HG02763 (cell line): ENCODE measurements at regions not wholly inside any gene's neighbourhood (a gene's known extent, or its start where the extent isn't known, plus 50 kb on each side); places are given as distances from the start of the nearest gene placed in this dataset.

Experiments used
- ATAC-seq: cut with Tn5 transposase; IDR thresholded peaks from one replicate; pipeline ENCODE4 v1.9.1; 2021; ENCODE audit warnings: mild to moderate bottlenecking, moderate library complexity; ENCODE audit not compliant: unreplicated experiment

- no peak for ATAC-seq
Measured at GRCh38 chr2:15858466-15858865, 81.9 kb upstream of the MYCN start.

DNA sequence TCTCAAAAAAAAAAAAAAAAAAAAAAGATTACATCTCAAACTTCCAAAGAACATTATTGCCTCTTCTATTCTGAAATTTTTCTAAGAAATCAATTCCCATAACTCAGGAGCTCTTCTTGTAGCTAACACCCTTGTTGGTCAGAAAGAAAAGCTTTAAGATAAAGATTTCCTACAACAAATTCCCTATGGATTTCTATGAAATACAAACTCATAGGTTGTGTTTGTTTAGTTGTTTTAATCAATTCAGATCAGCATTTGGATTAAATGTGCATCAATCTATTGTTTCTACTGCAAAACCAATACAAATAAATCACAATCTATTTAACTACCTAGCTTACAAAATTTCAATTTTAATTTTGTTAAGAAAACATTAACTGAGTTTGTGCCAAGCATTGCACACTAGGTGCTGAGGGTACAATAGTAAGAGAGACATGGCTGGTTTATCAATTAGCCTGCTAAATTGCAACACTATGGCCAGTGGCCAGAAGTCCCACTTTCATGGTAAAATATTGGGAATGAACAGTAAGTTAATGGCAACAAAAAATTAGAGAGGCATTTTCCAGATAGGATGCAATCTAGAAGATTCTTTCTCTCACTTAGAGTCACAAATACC lies 80.2 kb upstream of the MYCN start:
- ATAC-seq: no peak

GRCh38 chr2:15860760-15861159 lies 79.6 kb upstream of the MYCN start:
- ATAC-seq: no peak

GRCh38 chr2:15861172-15861822 lies 79.1 kb upstream of the MYCN start:
- no peak for ATAC-seq

DNA sequence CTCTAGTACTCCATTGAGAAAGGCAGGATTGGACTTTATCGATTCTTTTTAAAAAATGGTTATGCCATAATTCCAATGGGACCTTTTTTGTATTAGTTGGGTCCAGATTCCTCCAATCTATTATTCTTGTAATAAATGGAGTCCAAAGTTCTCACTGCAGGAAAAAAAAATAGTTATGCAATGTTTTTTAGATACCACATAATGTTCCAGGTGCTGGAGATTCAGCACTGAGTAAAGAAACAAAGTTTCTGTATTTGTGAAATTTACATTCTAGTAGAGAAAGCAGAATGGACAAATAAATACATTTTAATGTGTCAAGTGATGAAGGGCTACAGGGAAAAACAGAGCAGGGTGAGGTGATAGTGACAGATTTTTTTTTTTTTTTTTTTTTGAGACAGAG lies 78.5 kb upstream of the MYCN start:
- ATAC-seq: no peak

DNA sequence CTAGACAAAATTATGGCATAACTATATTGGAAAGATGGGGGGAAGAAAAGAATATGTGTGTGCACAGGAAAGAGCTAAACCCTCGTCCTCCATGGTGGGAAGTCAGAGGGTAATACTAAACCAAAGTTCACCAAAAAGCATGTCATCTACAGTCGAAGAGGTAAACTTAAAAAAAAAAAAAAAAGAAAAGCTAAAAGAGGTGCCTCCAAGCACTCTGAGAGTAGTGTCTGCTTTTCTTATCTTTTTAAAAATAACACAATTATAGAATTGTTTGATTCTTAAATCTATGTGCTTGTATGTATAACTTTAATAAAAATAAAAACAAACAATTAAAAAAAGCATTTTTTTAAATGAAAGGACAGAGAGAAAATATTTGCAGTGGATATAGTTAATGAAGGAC lies 77.3 kb upstream of the MYCN start:
- ATAC-seq: no peak

GRCh38 chr2:15863494-15864175 lies 76.7 kb upstream of the MYCN start:
- no peak for ATAC-seq

GRCh38 chr2:15864176-15864769 lies 76.1 kb upstream of the MYCN start:
- ATAC-seq: no peak

- no peak for ATAC-seq
Measured at GRCh38 chr2:15865923-15866322, 74.4 kb upstream of the MYCN start.

DNA sequence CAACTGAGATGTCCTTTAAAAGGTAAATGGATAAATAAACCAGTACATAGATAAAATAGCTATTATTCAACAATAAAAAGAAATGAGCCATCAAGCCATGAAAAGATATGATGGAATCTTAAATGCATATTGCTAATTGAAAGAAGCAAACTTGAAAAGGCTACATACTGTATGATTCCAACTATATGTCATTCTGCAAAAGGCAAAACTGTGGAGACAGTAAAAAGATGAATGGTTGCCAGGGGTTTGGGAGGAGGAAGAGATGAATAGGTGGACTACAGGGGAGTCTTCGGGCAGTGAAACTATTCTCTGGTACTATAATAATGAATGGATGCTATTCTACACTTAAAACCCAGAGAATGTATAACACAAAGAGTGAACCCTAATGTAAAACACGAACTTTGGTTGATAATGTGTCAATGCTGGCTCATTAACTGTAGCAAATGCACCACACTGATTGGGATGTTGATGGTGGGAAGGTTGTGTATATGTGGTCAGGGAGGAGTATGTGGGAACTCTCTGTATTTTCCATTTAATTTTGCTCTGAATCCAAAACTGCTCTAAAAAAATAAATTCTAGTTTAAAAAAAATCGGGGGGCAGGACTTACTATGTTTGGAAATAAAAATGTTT lies 73.7 kb upstream of the MYCN start:
- no peak for ATAC-seq

DNA sequence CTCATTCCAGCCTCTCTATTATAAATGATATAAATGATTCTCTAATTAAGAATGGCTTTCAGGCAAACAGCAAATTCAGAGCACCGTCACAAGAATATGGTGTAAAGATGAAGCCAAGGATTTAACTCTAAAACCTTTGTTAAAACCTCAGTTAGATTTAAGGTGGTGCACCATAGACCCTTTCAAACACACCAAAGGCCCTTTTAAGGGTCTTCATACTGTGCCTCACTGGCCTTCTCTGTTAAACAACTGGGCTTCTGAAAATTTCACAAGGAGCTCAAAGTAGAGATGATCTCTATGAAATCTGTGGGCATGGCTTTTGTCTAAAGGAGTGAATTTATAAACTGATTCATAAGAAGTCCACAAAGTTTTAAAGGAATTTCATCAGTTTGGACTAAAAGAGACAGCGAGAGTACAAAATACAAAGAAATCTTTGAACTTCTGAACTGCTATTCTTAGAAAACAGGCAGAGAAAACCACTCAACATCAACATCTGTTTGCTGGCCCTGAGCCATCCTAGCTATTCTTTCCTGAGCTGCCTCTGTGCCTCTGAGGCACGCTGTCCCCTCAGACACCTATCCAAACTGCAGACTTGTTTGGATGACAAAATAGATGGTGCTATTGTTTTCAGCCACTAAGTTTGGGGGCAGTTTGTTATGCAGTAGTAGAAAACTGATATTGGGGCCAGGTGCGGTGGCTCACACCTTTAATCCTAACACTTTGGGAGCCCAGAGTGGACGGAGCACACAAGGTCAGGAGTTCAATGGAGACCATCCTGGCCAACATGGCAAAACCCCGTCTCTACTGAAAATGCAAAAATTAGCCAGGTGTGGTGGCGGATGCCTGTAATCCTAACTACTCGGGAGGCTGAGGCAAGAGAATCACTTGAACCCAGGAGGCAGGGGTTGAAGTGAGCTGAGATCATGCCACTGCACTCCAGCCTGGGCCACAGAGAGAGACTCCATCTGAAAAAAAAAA lies 72.9 kb upstream of the MYCN start:
- no peak for ATAC-seq

- no peak for ATAC-seq
Measured at GRCh38 chr2:15868186-15868585, 72.2 kb upstream of the MYCN start.

- no peak for ATAC-seq
Measured at GRCh38 chr2:15868704-15869103, 71.6 kb upstream of the MYCN start.

DNA sequence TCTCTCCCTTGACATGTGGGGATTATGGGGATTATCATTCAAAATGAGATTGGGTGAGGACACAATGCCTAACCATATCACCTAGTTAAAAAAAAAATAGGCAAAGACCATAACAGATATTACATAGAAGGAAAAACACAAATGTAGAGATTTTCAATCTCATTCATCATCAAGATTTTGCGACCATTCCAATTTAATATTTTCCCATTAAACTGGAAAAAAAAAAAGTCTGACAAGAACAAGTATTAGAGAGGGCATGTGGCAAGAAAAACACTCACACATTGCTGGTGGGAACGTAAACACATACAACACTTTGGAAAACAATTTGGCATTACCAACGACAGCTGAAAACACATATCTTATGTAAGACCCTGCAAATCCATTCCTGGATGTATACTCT lies 71.0 kb upstream of the MYCN start:
- ATAC-seq: no peak

DNA sequence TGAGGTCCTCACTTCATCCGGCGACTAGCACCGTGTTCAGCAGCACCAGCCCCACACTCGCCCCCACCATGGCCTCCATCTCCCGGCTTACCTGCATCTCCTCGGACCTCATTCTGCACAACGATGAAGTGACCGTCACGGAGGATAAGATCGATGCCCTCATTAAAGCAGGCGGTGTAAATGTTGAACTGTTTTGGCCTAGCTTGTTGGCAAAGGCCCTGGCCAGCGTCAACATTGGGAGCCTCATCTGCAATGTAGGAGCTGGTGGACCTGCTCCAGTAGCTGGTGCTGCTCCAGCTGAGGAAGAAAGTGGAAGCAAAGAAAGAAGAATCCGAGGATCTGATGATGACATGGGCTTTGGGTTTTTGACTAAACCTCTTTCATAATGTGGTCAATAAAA lies 70.5 kb upstream of the MYCN start:
- no peak for ATAC-seq

DNA sequence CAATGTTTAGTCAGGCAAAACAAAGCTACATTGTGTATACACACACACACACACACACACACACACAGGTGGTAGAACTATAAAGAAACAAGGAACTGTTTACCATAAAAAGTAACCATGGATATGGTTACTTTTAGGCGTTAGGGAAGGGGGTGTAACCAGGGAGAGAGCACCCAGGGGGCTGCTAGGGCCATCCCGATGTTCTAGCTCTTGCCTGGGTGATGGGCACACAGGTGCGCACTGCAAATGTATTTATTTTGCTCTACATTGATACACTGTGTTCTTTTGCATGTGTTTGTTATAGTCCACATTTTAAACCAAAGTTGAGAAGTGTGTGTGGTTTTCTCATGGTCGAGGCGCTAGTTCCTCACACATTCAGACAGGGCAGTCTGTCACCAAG lies 69.8 kb upstream of the MYCN start:
- no peak for ATAC-seq

GRCh38 chr2:15871239-15871783 lies 69.0 kb upstream of the MYCN start:
- ATAC-seq: no peak

- no peak for ATAC-seq
Measured at GRCh38 chr2:15872854-15873253, 67.5 kb upstream of the MYCN start.

DNA sequence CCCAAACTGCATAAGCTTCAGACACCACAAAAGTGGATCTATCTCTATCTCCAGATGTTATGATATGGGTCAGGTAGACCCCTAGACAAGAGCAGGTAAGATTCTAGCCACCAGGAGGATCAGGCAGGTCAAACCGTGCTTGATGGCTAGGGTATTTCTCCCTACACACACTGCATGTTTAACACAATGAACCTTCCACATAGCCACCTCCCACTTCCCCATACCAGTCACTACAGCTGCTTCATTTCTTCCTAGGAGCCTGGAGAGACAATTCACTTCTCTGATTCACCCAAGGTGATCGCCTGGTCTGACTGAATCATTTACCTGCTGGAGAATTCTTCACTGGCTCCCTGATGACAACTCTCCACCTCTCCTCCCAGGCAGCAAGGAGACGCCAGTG lies 66.0 kb upstream of the MYCN start:
- no peak for ATAC-seq
